ENCODE measurements at regions not wholly inside any gene's neighbourhood (a gene's known extent, or its start where the extent isn't known, plus 50 kb on each side); places are given as distances from the start of the nearest gene placed in this dataset.

GRCh38 chr15:46934851-46935250 lies 782.5 kb upstream of the SEMA6D start:
- Histone ChIP-seq H3K27ac (ENCODE audit: extremely low read length, insufficient read depth, low read length) (no peak overlapping the region), H3K4me3 (replicated peaks in 1 of 3; ENCODE audit: insufficient read depth in 1 of 3, low read depth in 2 of 3, low read length in 3 of 3) (no peak overlapping the region), H3K4me2 (ENCODE audit: low read depth, low read length) (no peak overlapping the region), H3K9ac (ENCODE audit: insufficient read depth, low read depth, low read length) (no peak overlapping the region), H3K27me3 (ENCODE audit: control insufficient read depth in 1 of 2, insufficient read depth in 2 of 2, low read length in 2 of 2) (no peaks in the 10 kb centered on the region), H3K36me3 (replicated peaks in 1 of 2; ENCODE audit: control insufficient read depth in 1 of 2, insufficient read depth in 2 of 2, low read length in 2 of 2) (no peaks in the 10 kb centered on the region), H4K20me1 (ENCODE audit: insufficient read depth, low read length) (no peaks in the 10 kb centered on the region), H3K79me2 (ENCODE audit: insufficient read depth, low read length) (no peaks in the 10 kb centered on the region), H2AFZ (ENCODE audit: low read length) (no peak overlapping the region), H3K9me3 (ENCODE audit: low read length) (peaks cover 80% of the 10 kb centered on the region), H3K4me1 (ENCODE audit: insufficient read depth, low read length) (no peaks in the 10 kb centered on the region)
- WGBS (ENCODE audit: low lambda C conversion rate): 3% methylated on average over 2 of the region's 2 CpGs
- in situ Hi-C loops (cut with HindIII; ENCODE audit: extremely low pct_ligation_motif_present, low pct_unique_long_range_greater_than_20kb): no loop called here
- ATAC-seq: no peak
- intact Hi-C loops (cut with micrococcal nuclease; ENCODE audit: unreplicated experiment): no loop called here
- TF ChIP-seq GZF1 (CRISPR knock-in tag; IDR thresholded peaks at IDR 0.05) (no peak), PHB2 (IDR thresholded peaks at IDR 0.05; ENCODE audit: partially characterized antibody) (no peak), SIX1 (CRISPR knock-in tag; IDR thresholded peaks at IDR 0.05; ENCODE audit: borderline replicate concordance) (no peak), IKZF5 (CRISPR knock-in tag; IDR thresholded peaks at IDR 0.05) (no peak), ARID3A (IDR thresholded peaks at IDR 0.05; ENCODE audit: low read depth, low read length) (no peak), ZNF703 (CRISPR knock-in tag; IDR thresholded peaks at IDR 0.05; ENCODE audit: borderline replicate concordance) (no peak), ZNF280B (CRISPR knock-in tag; IDR thresholded peaks at IDR 0.05; ENCODE audit: borderline replicate concordance) (no peak)
- no peak for FAIRE-seq
- ChIA-PET CTCF (ENCODE audit: low intra/inter-chr PET ratio, low total read pairs) (no interaction called here), POLR2A (no interaction called here)
- no peak for DNase-seq (ENCODE audit: low spot score)
- BruUV-seq (replicated peaks): no TSS peak
